ENCODE measurements at regions not wholly inside any gene's neighbourhood (a gene's known extent, or its start where the extent isn't known, plus 50 kb on each side); places are given as distances from the start of the nearest gene placed in this dataset.

GRCh38 chr9:108675708-108676107, 180.1 kb downstream of the ACTL7B start:
- Histone ChIP-seq H3K36me3 (ENCODE audit: control insufficient read depth in 4 of 4, insufficient read depth in 4 of 4, low read length in 4 of 4) (no peaks in the 10 kb centered on the region), H3K4me3 (no peak overlapping the region), H3K27ac (ENCODE audit: low read depth in 1 of 2, low read length in 1 of 2) (no peak overlapping the region), H3K9me3 (ENCODE audit: control insufficient read depth in 4 of 4, insufficient read depth in 3 of 4, low read length in 3 of 4) (peaks cover 0 to 2% (median 0%) of the 10 kb centered on the region in 4 donors), H3K9ac (ENCODE audit: insufficient read depth in 1 of 2, low read length in 2 of 2) (no peak overlapping the region), H3K4me1 (ENCODE audit: control insufficient read depth in 5 of 5, insufficient read depth in 5 of 5, low read length in 5 of 5) (no peaks in the 10 kb centered on the region), H3K27me3 (ENCODE audit: control insufficient read depth in 3 of 3, insufficient read depth in 3 of 3, low read length in 2 of 3) (no peaks in the 10 kb centered on the region)
- TF ChIP-seq, protein P1, sequence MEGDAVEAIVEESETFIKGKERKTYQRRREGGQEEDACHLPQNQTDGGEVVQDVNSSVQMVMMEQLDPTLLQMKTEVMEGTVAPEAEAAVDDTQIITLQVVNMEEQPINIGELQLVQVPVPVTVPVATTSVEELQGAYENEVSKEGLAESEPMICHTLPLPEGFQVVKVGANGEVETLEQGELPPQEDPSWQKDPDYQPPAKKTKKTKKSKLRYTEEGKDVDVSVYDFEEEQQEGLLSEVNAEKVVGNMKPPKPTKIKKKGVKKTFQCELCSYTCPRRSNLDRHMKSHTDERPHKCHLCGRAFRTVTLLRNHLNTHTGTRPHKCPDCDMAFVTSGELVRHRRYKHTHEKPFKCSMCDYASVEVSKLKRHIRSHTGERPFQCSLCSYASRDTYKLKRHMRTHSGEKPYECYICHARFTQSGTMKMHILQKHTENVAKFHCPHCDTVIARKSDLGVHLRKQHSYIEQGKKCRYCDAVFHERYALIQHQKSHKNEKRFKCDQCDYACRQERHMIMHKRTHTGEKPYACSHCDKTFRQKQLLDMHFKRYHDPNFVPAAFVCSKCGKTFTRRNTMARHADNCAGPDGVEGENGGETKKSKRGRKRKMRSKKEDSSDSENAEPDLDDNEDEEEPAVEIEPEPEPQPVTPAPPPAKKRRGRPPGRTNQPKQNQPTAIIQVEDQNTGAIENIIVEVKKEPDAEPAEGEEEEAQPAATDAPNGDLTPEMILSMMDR (IDR thresholded peaks at IDR 0.05; ENCODE audit: control extremely low read depth, extremely low read depth): no peak
- WGBS, 2 donors: 90 to 93% methylated on average over 2 of the region's 2 CpGs
- DNase-seq (no peak), ATAC-seq (ENCODE audit: insufficient read depth, low FRiP score) (no peak)

DNA sequence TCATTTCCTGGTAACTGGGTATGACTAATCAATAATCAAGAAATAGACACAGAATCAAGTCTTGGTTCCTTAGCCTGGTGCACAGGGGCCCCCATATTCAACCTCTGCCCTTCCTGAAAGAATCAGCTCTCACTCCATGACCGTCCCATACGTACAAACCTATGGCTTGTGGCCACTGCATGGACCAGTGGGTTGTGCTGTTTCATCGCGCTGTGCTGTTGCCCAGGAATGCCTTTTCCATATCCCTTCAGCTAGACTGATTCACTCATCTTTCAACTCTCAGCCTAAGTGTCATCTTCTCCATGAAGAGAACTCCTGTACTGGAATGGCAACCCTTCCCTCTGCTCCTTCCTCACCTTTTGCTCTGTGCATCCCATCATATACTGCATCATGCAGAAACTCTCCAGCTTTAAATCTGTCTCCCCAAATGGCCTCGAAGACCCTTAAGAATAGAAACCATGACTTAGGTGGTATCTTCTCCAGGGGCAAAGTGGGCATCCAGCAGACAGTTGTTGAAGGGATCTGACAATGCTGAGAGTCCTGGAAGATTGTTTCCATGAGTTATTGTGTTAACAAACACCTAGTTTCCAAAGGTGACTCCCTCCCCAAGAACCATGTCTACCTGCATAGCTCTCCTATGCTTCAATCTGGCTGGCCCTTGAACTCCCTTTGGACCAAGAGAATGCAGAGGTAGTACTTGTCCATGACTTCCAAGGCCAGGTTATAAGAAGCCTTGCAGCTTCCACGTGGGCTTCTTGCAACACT, 180.8 kb downstream of the ACTL7B start:
- Histone ChIP-seq H3K9me3 (ENCODE audit: control insufficient read depth in 4 of 4, insufficient read depth in 3 of 4, low read length in 3 of 4) (peaks cover 0 to 2% (median 0%) of the 10 kb centered on the region in 4 donors), H3K4me1 (ENCODE audit: control insufficient read depth in 5 of 5, insufficient read depth in 5 of 5, low read length in 5 of 5) (no peaks in the 10 kb centered on the region), H3K36me3 (ENCODE audit: control insufficient read depth in 4 of 4, insufficient read depth in 4 of 4, low read length in 4 of 4) (no peaks in the 10 kb centered on the region), H3K9ac (ENCODE audit: insufficient read depth in 1 of 2, low read length in 2 of 2) (no peak overlapping the region), H3K4me3 (no peak overlapping the region), H3K27me3 (ENCODE audit: control insufficient read depth in 3 of 3, insufficient read depth in 3 of 3, low read length in 2 of 3) (no peaks in the 10 kb centered on the region), H3K27ac (ENCODE audit: low read depth in 1 of 2, low read length in 1 of 2) (no peak overlapping the region)
- ATAC-seq (ENCODE audit: insufficient read depth, low FRiP score): no peak
- WGBS, 2 donors: 89 to 91% methylated on average over 6 of the region's 6 CpGs
- DNase-seq: no peak
- TF ChIP-seq, protein P1 (IDR thresholded peaks at IDR 0.05; ENCODE audit: control extremely low read depth, extremely low read depth): no peak

GRCh38 chr9:108673386-108673785, 182.4 kb downstream of the ACTL7B start:
- ATAC-seq (ENCODE audit: insufficient read depth, low FRiP score): no peak
- WGBS, 2 donors: 86 to 91% methylated on average over 7 of the region's 7 CpGs
- Histone ChIP-seq H3K9me3 (ENCODE audit: control insufficient read depth in 4 of 4, insufficient read depth in 3 of 4, low read length in 3 of 4) (peaks cover 0 to 2% (median 0%) of the 10 kb centered on the region in 4 donors), H3K4me1 (ENCODE audit: control insufficient read depth in 5 of 5, insufficient read depth in 5 of 5, low read length in 5 of 5) (no peaks in the 10 kb centered on the region), H3K9ac (ENCODE audit: insufficient read depth in 1 of 2, low read length in 2 of 2) (no peak overlapping the region), H3K27ac (ENCODE audit: low read depth in 1 of 2, low read length in 1 of 2) (no peak overlapping the region), H3K36me3 (ENCODE audit: control insufficient read depth in 4 of 4, insufficient read depth in 4 of 4, low read length in 4 of 4) (no peaks in the 10 kb centered on the region), H3K27me3 (ENCODE audit: control insufficient read depth in 3 of 3, insufficient read depth in 3 of 3, low read length in 2 of 3) (no peaks in the 10 kb centered on the region), H3K4me3 (no peak overlapping the region)
- TF ChIP-seq, protein P1 (IDR thresholded peaks at IDR 0.05; ENCODE audit: control extremely low read depth, extremely low read depth): no peak
- no peak for DNase-seq
